ENCODE measurements at regions not wholly inside any gene's neighbourhood (a gene's known extent, or its start where the extent isn't known, plus 50 kb on each side); places are given as distances from the start of the nearest gene placed in this dataset.

- no peaks in the 10 kb centered on the region for H3K27me3 ChIP-seq (ENCODE audit: insufficient read depth, poor library complexity, severe bottlenecking)
- no peaks in the 10 kb centered on the region for H3K9me3 ChIP-seq (ENCODE audit: severe bottlenecking)
- peaks cover 11% of the 10 kb centered on the region for H3K4me1 ChIP-seq (ENCODE audit: insufficient read depth, poor library complexity, severe bottlenecking)
- ATAC-seq (ENCODE audit: low read depth) = no peak
- H3K36me3 ChIP-seq (ENCODE audit: low read depth) = 0 out of 2 replicates have a peak, but pooled peaks cover 5% of the 10 kb centered on the region
- no peak overlapping the region for H3K27ac ChIP-seq (ENCODE audit: poor library complexity, severe bottlenecking)
- DNase-seq (ENCODE audit: low spot score) = no peak
- H3K4me3 ChIP-seq (ENCODE audit: severe bottlenecking) = no peak overlapping the region
- no peak for TF ChIP-seq CTCF (IDR thresholded peaks at IDR 0.05; ENCODE audit: poor library complexity, severe bottlenecking)
Measured at GRCh38 chr10:33546031-33546430, 211.6 kb upstream of the NRP1 start.

GRCh38 chr10:33542752-33543505 lies 208.5 kb upstream of the NRP1 start:
- Histone ChIP-seq H3K27me3 (ENCODE audit: insufficient read depth, poor library complexity, severe bottlenecking) (no peaks in the 10 kb centered on the region), H3K9me3 (ENCODE audit: severe bottlenecking) (no peaks in the 10 kb centered on the region), H3K4me1 (ENCODE audit: insufficient read depth, poor library complexity, severe bottlenecking) (peaks cover 11% of the 10 kb centered on the region), H3K27ac (ENCODE audit: poor library complexity, severe bottlenecking) (peak overlapping the region; percentile 83), H3K4me3 (ENCODE audit: severe bottlenecking) (no peak overlapping the region), H3K36me3 (ENCODE audit: low read depth) (0 out of 2 replicates have a peak, but pooled peaks cover 5% of the 10 kb centered on the region)
- no peak for TF ChIP-seq CTCF (IDR thresholded peaks at IDR 0.05; ENCODE audit: poor library complexity, severe bottlenecking)
- DNase-seq (ENCODE audit: low spot score) (no peak), ATAC-seq (ENCODE audit: low read depth) (peak; percentile 84)

- TF ChIP-seq CTCF (IDR thresholded peaks at IDR 0.05; ENCODE audit: poor library complexity, severe bottlenecking) = no peak
- no peak for ATAC-seq (ENCODE audit: low read depth)
- Histone ChIP-seq H3K4me1 (ENCODE audit: insufficient read depth, poor library complexity, severe bottlenecking) (peaks cover 11% of the 10 kb centered on the region), H3K27me3 (ENCODE audit: insufficient read depth, poor library complexity, severe bottlenecking) (no peaks in the 10 kb centered on the region), H3K4me3 (ENCODE audit: severe bottlenecking) (no peak overlapping the region), H3K9me3 (ENCODE audit: severe bottlenecking) (no peaks in the 10 kb centered on the region), H3K36me3 (ENCODE audit: low read depth) (0 out of 2 replicates have a peak, but pooled peaks cover 5% of the 10 kb centered on the region), H3K27ac (ENCODE audit: poor library complexity, severe bottlenecking) (no peak overlapping the region)
- no peak for DNase-seq (ENCODE audit: low spot score)
Measured at GRCh38 chr10:33539116-33539515, 204.6 kb upstream of the NRP1 start.

- no peak for DNase-seq (ENCODE audit: low spot score)
- no peaks in the 10 kb centered on the region for H3K9me3 ChIP-seq (ENCODE audit: severe bottlenecking)
- no peak overlapping the region for H3K4me3 ChIP-seq (ENCODE audit: severe bottlenecking)
- H3K36me3 ChIP-seq (ENCODE audit: low read depth) = no peaks in the 10 kb centered on the region
- H3K4me1 ChIP-seq (ENCODE audit: insufficient read depth, poor library complexity, severe bottlenecking) = no peaks in the 10 kb centered on the region
- no peak overlapping the region for H3K27ac ChIP-seq (ENCODE audit: poor library complexity, severe bottlenecking)
- ATAC-seq (ENCODE audit: low read depth) = no peak
- H3K27me3 ChIP-seq (ENCODE audit: insufficient read depth, poor library complexity, severe bottlenecking) = no peaks in the 10 kb centered on the region
- no peak for TF ChIP-seq CTCF (IDR thresholded peaks at IDR 0.05; ENCODE audit: poor library complexity, severe bottlenecking)
Measured at GRCh38 chr10:33537066-33537465, 202.6 kb upstream of the NRP1 start.

GRCh38 chr10:33536508-33536907 lies 202.0 kb upstream of the NRP1 start:
- Histone ChIP-seq H3K27ac (ENCODE audit: poor library complexity, severe bottlenecking) (no peak overlapping the region), H3K4me3 (ENCODE audit: severe bottlenecking) (no peak overlapping the region), H3K9me3 (ENCODE audit: severe bottlenecking) (no peaks in the 10 kb centered on the region), H3K4me1 (ENCODE audit: insufficient read depth, poor library complexity, severe bottlenecking) (no peaks in the 10 kb centered on the region), H3K27me3 (ENCODE audit: insufficient read depth, poor library complexity, severe bottlenecking) (no peaks in the 10 kb centered on the region), H3K36me3 (ENCODE audit: low read depth) (no peaks in the 10 kb centered on the region)
- no peak for ATAC-seq (ENCODE audit: low read depth)
- TF ChIP-seq CTCF (IDR thresholded peaks at IDR 0.05; ENCODE audit: poor library complexity, severe bottlenecking) = no peak
- no peak for DNase-seq (ENCODE audit: low spot score)
